SK-N-MC (cell line): ENCODE measurements at regions not wholly inside any gene's neighbourhood (a gene's known extent, or its start where the extent isn't known, plus 50 kb on each side); places are given as distances from the start of the nearest gene placed in this dataset.

Source experiments
- EZH2 ChIP-seq: fragments of 200-600 bp; sonication (generic); IDR thresholded peaks from one replicate; pipeline ENCODE4 v1.6.1; 2017; ENCODE audit warnings: antibody characterized with exemption
- FOXP2 ChIP-seq: optimal IDR thresholded peaks from 2 replicates; pipeline ENCODE3; 2011; ENCODE audit warnings: mild to moderate bottlenecking, moderate library complexity; ENCODE audit not compliant: insufficient read depth; ENCODE audit errors: extremely low read length, control extremely low read depth
- POLR2AphosphoS5 ChIP-seq: IDR thresholded peaks from 2 replicates; pipeline ENCODE4 v1.6.1; 2012; ENCODE audit warnings: mild to moderate bottlenecking, low read depth, low read length, borderline replicate concordance

- TF ChIP-seq POLR2AphosphoS5, result no peak
- TF ChIP-seq EZH2, result no peak
- no peak for TF ChIP-seq FOXP2
These were observed 415.3 kb upstream of the CADM1 start for GRCh38 chr11:115919341-115920091.
